GM19025 (cell line): ENCODE measurements at regions not wholly inside any gene's neighbourhood (a gene's known extent, or its start where the extent isn't known, plus 50 kb on each side); places are given as distances from the start of the nearest gene placed in this dataset.
"Not testable (repeated sequence)": the region's sequence is repeated elsewhere in the genome, so short reads cannot be mapped to it uniquely, and the experiment has no call there.

ENCODE experiments used
- ATAC-seq: cut with Tn5 transposase; IDR thresholded peaks from one replicate; pipeline ENCODE4 v1.9.1; 2021; ENCODE audit warnings: mild to moderate bottlenecking, low read depth, moderate library complexity; ENCODE audit not compliant: unreplicated experiment

DNA sequence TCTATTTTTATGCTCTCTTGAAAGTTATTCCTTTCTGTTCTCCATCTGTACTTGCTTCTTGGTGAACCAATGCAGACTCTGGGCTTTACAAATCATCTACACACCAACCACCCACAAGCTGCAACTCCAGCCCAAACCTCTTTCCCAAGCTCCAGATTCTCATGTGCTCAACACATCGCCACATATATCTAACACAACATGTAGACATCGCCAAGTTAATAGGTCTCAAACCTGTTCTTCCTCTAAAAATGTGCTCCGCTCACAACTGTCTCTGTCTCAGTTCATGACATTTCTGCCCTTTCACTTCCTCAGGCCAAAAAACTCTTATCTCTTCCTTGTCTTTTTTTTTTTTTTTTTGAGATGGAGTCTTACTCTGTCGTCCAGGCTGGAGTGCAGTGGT lies 95.7 kb upstream of the EEPD1 start:
- ATAC-seq: peak; percentile 39

DNA sequence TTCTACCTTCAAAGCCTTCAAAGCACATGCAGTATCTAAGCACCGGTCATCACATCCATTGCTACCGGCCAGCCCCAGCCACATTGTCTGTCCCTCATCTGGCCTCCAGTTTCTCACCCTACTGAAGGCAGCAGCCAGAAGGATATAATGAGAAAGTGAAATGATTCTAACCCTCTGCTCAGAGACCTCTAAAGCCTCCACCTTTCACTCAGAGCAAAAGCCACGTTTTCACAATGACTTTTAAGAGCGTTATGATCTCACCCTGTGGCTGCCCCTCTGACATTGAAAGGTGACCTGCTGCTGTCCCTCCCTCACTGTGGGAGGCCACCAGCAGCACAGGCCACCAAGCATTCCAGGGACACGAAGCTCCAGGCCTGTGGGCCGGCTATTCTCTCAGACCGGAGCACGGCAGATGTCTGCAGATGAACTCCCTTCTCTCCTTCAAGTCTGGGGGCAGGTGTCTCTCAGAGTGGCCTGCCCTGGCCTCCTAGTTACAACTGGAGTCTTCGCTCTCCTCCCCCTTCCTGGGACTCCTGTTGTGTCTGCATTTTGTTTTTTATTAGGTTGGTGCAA lies 94.9 kb upstream of the EEPD1 start:
- peak; percentile 84 for ATAC-seq

DNA sequence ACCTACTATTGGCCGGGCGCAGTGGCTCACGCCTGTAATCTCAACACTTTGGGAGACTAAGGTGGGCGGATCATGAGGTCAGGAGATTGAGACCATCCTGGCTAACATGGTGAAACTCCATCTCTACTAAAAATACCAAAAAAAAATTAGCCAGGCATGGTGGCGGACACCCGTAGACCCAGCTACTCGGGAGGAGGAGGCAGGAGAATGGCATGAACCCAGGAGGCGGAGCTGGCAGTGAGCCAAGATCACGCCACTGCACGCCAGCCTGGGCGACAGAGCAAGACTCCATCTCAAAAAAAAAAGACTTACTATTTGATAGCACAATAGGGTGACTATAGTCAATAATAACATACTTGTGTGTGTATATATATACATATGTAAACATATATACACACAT lies 92.7 kb upstream of the EEPD1 start:
- ATAC-seq: not testable (repeated sequence)

DNA sequence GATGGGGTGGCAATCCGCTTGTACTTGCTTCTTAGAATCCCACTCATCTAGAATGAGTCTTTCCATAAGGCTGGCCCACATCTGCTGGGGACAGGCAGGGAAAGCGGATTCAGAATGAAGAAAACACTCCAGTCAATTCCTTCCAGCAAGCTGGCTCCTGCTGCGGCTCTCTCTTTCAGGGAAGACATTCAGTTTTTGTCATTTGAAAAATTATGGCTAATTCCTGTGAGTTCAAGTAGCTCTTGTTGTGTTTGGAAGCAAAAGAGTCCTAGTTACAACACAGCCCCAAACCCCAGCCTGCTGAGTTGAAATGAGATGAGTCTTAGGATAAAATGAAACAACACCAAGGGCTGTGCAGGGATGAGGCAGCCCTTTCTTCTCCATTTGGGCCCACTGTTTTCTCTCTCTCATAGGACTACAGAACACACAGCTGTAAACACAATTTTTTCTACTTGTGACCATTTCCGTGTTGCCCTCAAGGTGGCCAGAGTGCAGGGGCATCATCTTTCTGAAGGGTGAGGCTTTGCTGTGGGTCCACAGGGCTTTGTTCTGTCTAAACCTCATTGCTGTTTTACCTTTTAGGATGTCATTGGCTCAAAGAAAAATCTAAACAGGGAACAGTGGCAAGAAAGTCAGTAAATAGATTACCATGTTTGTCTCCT lies 90.8 kb upstream of the EEPD1 start:
- no peak for ATAC-seq

DNA sequence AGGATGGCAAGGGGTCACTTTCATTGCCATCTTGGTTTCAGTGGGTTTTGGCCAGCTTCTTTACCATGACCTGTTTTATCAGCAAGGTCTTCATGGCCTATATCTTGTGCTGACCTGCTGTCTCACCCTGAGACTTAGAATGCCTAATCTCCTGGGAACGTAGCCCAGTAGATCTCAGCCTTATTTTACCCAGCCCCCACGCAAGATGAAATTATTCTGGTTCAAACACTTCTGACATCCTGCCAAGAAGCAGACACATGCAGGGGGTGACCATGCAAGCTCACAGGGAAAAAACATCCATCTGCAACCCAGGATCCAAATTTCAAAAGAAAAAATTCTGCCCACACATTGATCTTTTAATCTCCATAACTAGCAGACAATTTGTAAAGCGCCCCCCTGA lies 88.4 kb upstream of the EEPD1 start:
- ATAC-seq: no peak

DNA sequence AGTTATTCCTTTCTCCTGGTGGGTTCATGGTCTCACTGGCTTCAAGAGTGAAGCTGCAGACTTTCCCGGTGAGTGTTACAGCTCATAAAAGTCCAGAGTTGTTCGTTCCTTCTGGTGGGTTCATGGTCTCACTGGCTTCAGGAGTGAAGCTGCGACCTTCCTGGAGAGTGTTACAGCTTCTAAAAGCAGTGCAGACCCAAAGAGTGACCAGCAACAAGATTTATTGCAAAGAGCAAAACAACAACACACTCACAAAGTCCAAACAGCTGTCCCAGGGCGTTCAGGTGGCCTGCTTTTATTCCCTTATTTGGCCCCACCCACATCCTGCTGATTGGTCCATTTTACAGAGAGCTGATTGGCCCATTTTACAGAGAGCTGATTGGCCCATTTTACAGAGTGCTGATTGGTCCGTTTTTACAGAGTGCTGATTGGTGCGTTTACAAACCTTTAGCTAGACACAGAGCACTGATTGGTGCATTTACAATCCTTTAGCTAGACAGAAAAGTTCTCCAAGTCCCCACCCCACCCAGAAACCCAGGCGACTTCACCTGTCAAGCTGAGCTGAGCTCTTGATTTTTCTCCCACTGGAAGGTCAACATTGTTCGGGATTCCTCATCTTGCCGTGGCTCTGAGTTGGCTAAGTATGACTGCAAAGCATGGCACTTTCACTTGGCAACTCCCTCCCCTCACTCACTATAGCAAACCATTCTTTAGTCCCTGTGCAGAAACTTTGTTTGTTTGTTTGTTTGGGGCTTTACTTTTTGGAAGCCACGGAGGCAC lies 87.3 kb upstream of the EEPD1 start:
- not testable (repeated sequence) for ATAC-seq

DNA sequence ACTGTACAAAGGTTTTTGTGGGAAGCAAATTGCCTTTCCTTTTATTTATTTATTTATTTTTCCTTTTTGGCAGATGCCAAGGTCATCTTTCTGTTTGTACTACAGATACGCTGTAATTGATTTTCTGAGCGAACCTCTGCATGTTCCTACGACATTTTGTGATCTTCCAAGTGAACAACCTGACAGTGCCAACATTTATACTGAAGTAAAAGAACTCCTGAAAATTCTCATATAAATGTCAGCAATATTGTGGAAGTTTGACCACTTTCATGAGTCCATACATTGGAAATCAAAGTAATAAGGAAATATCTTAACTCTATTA lies 86.8 kb upstream of the EEPD1 start:
- ATAC-seq: no peak

DNA sequence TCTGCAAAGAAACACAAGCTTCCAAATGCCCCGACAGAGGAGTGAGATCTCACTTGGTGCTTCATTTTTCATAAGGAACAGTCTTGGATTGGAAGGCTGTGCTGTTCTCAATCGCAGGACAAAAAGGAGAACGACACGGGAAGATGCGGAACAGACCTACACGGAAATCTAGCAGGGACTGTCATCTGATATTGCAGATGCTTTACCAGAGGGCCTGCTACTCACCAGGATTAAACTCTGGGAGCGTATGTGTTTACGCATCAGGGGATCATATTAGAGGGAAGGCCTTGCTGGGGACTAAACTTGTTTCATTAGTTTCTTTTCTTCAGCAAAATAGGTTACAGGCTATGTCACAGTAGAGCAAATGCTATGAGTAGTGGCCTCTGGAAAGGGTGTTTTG lies 82.8 kb upstream of the EEPD1 start:
- no peak for ATAC-seq

DNA sequence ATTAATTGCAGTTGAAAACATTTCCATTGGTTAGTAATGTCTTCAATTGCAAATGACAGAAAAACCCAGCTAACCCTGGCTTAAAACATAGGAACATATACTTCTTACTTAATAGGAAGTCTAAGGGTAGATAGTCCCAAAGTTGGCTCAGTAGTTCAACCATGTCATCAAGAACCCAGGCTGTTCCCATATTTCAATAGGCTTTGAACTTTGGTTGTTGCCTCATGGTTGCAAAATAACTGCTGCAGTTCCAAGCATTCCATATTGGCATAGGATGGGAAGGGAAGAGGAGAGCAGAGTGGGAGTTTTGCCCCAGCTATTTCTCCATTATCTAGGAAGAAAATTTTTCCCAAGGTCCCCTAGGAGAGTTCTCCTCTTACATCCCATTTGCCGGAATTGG lies 81.4 kb upstream of the EEPD1 start:
- ATAC-seq: no peak

DNA sequence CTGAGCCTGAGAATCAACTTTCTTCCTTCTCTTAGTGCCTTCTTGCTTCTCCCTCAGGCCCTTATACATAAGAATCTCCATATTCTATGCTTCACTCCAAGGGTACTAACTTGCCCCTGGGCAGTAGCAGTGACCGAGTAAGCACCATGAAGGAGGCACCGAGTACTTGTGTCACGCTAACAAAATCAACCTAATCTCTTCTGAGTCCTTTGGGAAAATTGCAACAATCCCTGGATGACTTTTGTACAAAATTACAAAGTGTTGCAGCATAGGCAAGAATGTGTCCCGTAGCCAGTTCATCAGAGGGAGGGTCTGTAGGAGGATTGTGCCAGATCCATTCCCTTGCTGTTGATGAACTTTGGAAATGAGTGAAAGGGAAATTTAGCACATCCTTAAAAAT lies 80.4 kb upstream of the EEPD1 start:
- ATAC-seq: no peak

DNA sequence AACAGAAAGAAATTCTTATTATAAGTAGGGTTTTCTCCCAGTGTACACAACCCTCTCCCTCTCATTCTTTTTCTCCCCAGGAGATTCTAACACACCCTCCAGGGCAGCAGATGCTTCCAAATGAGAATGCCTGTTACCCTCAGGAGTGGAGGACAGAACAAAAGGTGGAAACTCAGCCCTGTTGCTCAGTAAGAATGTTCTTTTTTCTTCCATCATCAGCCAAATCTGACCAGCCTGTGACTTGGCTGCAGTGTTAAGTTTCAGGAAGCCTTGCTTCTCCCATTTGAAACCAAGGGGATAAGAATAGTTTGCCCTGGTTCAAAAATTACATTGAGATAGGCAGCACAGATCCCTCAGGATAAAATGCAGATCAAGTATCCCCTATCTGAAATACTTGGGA lies 77.5 kb upstream of the EEPD1 start:
- ATAC-seq: no peak

DNA sequence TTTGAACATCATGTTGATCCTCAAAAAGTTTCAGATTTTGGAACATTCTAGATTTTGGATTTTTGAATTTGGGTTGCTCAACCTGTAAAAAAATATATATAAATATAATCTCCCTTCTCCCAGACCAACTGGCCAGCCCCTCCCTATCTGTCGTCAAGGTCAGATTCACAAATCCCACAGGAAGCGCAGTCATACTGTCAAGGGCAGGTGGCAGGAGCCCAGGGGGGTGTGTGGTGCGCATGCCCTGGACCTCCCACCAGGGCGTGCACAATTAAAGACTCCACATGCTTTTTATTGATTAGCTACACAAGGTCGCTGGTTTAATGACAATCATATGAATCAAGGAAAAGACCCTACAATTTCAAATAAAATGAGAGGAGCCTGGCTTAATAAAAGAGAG lies 77.0 kb upstream of the EEPD1 start:
- no peak for ATAC-seq

DNA sequence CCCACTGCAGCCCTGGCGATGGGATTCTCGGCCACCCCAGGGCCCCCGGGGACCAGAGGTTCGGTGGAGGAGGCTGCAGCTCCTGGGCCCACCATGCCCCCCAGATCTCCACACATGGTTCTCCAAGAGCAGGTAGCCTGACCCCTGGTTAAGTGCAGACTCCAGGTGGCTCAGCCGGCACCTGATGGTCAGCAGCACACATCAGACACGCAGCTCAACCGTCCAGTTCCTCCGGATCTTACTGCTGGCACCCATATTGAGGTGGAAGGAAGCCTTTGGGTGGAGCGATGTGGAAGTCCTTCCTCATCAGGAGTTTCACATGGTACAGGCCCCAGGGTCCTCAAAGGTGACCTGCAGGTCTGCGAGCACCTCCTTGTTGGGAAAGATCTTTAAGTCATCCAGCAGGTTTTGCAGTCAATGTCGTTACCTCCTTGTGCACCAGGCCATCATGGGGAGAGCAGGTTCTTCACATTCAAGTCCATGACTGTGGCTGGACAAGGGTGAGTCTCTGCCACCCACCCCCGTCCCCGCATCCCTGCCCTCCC lies 74.2 kb upstream of the EEPD1 start:
- ATAC-seq: no peak

DNA sequence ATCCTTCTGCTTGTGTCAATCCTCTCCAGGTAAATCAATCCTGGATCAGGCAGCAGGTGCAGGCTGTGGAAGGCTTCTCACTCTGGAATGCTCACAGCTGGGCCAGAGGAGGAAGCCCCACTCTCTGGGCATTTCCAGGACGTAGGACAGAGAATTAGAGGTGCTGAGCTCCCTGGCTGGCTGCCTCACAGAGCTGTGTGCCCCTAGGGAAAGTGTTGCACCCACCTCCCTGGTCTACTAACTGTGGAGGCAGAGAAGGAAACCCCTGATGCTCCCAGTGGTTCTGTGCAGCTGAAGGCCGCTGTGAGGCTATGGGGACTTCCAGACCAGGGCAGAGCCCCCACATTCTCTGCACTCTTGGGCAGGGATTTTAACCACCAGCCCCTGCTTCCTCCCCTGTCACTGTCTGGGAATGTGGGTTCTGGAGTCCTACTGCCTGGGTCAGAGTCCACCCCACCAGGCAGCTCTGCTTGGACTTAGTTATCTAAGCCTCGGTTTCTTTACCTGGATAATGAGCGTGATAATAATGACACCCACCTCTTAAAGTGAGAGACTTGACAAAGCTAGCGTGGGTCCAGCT lies 73.5 kb upstream of the EEPD1 start:
- ATAC-seq: no peak

DNA sequence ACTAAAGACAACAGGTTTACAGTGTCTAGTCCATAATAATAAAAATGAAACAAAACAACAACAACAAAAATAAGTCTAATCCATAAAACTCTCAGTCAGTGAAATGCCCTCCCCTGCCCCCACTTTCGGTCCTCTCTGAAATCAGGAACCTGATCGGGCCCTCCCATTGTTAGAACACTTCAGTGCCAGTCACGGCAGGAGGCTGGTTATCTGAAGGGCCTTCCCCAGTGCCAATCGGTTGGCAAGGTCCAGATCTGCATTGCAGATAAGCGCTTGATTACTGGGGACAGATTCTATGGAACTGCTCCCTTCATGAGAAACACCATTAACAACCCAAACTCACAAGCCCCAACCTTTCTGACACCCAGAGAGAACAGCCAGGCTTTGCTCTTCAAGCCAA lies 72.2 kb upstream of the EEPD1 start:
- ATAC-seq: no peak

DNA sequence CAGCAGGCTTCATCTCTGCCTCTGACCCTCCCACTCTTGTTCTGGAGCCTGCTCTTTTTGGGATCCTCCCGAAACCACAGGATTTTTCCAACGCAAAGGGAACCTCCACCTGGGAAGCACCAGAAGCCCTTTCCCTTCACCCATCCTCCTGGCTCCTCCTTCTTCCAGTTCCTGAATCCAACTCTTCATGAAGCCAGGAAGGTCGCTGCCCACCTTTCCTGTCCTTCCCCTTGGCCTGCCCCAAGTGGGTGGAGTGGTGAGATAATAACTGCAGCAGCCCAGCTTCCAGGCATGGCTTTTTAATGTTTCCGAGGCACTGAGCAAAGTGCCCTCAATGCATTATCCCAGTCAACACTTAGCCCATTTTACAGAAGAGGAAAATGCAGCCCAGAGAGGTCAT lies 70.8 kb upstream of the EEPD1 start:
- ATAC-seq: no peak

DNA sequence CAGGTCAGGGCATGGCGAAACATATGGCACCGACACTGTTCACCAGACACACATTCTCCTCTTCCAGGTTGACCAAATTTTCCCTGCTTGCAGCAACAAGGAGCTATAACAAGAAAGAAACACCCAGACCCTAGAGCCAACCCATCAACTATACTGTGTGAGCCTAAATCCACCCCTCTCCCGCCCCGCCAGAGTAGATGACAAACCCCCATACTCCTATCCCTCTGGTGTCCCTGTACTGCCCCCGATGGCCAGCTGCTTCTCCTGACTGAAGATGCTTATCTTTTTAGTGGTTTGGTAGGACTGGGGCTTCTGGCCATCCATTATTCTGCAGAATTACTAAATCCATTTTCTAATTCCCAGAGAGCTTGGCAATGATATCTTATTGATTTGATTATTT lies 70.1 kb upstream of the EEPD1 start:
- ATAC-seq: no peak

DNA sequence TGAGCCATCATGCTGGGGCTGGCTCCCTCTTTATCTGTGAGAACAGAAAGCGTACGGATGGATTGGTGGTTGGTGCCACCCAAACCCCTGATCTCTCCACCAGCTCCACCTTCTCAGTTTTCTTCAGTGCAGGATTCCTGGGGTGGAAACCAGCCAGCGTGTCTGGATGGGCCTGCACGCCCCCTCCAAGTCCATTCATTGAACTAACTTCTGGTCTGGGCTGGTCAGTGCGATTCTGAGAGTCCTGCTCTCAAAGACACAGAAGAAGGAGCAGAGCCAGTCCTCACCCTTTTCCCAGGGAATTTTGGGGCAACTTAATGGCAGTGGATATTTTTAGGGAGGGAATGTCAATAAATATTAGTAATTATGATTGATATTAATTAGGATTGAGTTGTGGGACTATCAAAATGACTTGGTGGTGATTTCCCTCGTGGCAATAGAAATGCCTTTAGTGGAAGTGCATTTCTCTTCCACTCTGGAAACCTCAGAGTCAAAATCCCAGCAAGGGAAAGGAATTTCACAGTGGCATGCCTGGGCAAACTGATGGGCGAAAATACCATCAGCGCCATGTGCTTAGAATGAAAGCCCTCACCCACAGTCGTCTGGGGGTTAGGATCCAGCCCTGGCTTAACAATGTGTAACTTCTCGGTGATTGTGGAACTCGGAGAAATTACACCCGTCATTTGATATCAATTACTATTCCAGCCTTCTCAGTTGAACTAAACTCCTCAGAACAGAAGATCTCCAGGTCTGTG lies 69.3 kb upstream of the EEPD1 start:
- no peak for ATAC-seq

DNA sequence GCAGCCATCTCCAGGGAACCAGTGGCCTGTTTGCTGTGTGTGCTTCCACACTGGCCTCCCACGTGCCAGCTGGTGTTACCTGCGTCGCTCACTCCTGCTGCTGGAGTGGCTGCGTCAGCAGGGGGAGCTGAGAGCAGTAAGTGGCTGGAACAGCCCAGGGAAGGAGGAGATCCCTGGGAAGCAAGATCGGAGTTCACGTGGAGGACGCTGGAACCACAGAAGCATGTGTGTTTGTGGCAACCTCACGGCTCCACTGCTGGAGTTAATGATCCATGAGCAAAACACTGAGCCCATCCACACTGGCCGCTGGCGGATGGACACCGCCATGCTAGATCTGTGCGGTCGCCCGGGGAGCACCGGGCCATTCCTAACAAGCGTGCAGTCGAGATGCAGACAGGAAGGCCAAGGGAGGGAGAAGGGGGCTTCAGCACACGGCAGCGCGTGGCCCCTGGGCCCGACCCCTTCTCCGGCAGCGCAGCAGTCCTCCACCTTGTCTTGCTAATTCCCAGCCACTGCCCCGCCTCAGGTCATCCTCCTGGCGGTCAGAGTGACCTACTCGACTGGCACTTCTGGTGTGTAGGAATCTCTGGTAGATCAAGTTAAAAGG lies 68.5 kb upstream of the EEPD1 start:
- no peak for ATAC-seq

DNA sequence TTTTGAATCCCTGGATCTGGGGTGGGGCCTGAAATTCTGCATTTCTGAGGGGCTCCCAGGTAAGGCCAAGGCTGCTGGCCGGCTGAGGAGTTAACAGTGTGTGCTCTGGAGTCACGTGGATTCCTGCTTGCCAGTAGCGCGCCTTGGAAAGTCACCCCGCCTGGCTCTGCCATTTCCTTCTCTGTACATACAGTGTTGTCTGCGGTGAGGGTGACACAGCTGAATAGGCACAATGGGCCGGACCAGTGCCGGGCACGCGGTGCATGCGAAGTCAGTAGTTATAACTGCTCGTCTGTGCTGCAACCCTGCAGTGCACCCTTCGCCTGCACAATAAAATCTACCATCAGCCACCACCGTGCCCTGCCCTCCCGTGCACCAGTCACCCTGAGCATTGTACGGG lies 68.0 kb upstream of the EEPD1 start:
- no peak for ATAC-seq
